ENCODE measurements at regions not wholly inside any gene's neighbourhood (a gene's known extent, or its start where the extent isn't known, plus 50 kb on each side); places are given as distances from the start of the nearest gene placed in this dataset.

DNA sequence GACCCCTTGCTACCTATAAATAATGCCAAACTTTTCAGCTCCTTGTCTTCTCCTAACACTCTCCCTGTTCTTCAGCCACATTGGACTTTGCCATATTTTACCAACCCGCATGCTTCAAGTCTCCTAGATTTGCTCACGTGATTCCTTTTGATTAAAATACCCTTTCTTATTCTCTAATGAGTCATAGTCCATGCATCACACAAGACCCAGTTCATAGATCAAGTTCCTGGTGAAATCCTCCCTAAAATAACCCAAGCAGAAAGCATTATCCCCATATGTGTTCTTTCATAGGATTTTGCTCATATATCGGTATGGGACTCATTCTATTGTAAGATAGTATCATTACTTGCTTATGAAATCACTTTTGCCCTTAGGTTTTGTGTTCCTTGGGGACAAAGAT lies 108.9 kb upstream of the STXBP5 start:
- Histone ChIP-seq H3K79me2 (ENCODE audit: control insufficient read depth, insufficient read depth, low read length) (no peaks in the 10 kb centered on the region), H3K4me3 (replicated peaks in 1 of 4; ENCODE audit: control extremely low read depth in 1 of 4, insufficient read depth in 1 of 4, low read depth in 3 of 4, low read length in 4 of 4) (no peak overlapping the region), H2AFZ (ENCODE audit: low read length) (no peak overlapping the region), H3K36me3 (ENCODE audit: control insufficient read depth, insufficient read depth, low read length) (no peaks in the 10 kb centered on the region), H3K4me1 (ENCODE audit: control insufficient read depth, extremely low read depth, insufficient read depth, low read length) (peaks cover 1% of the 10 kb centered on the region), H3K27me3 (ENCODE audit: control insufficient read depth, insufficient read depth, low read length) (no peaks in the 10 kb centered on the region), H3K4me2 (ENCODE audit: extremely low read depth, insufficient read depth, low read length) (no peak overlapping the region), H4K20me1 (ENCODE audit: control insufficient read depth, extremely low read depth, insufficient read depth, low read length) (no peaks in the 10 kb centered on the region), H3K9ac (ENCODE audit: insufficient read depth, low read length) (no peak overlapping the region), H3K9me3 (ENCODE audit: control insufficient read depth, insufficient read depth, low read depth, low read length) (no peaks in the 10 kb centered on the region), H3K27ac (ENCODE audit: insufficient read depth, low read length) (no peak overlapping the region)
- DNase-seq (ENCODE audit: low read depth in 2 of 2): peak in 1 of 2 donors; percentile 22
- TF ChIP-seq EZH2 (IDR thresholded peaks at IDR 0.05; ENCODE audit: low read length, missing control alignments) (no peak), CTCF (conservative IDR thresholded peaks at IDR 0.05 in 1 of 2, IDR thresholded peaks at IDR 0.05 in 1 of 2; ENCODE audit: low read depth in 1 of 2, low read length in 2 of 2) (no peak)

- H3K9me3 ChIP-seq (ENCODE audit: control insufficient read depth, insufficient read depth, low read depth, low read length): no peaks in the 10 kb centered on the region
- H3K4me2 ChIP-seq (ENCODE audit: extremely low read depth, insufficient read depth, low read length): no peak overlapping the region
- no peaks in the 10 kb centered on the region for H4K20me1 ChIP-seq (ENCODE audit: control insufficient read depth, extremely low read depth, insufficient read depth, low read length)
- no peak overlapping the region for H3K4me3 ChIP-seq (replicated peaks in 1 of 4; ENCODE audit: control extremely low read depth in 1 of 4, insufficient read depth in 1 of 4, low read depth in 3 of 4, low read length in 4 of 4)
- H3K9ac ChIP-seq (ENCODE audit: insufficient read depth, low read length): no peak overlapping the region
- H3K4me1 ChIP-seq (ENCODE audit: control insufficient read depth, extremely low read depth, insufficient read depth, low read length): peaks cover 2% of the 10 kb centered on the region
- peak overlapping the region; percentile 22 for H2AFZ ChIP-seq (ENCODE audit: low read length)
- H3K36me3 ChIP-seq (ENCODE audit: control insufficient read depth, insufficient read depth, low read length): no peaks in the 10 kb centered on the region
- no peak for TF ChIP-seq CTCF (conservative IDR thresholded peaks at IDR 0.05 in 1 of 2, IDR thresholded peaks at IDR 0.05 in 1 of 2; ENCODE audit: low read depth in 1 of 2, low read length in 2 of 2)
- TF ChIP-seq EZH2 (IDR thresholded peaks at IDR 0.05; ENCODE audit: low read length, missing control alignments): no peak
- no peaks in the 10 kb centered on the region for H3K27me3 ChIP-seq (ENCODE audit: control insufficient read depth, insufficient read depth, low read length)
- no peak overlapping the region for H3K27ac ChIP-seq (ENCODE audit: insufficient read depth, low read length)
- peak; percentile 82 to 92 for DNase-seq (ENCODE audit: low read depth in 2 of 2)
- no peaks in the 10 kb centered on the region for H3K79me2 ChIP-seq (ENCODE audit: control insufficient read depth, insufficient read depth, low read length)
These were observed 104.2 kb upstream of the STXBP5 start for GRCh38 chr6:147099974-147100373.

DNA sequence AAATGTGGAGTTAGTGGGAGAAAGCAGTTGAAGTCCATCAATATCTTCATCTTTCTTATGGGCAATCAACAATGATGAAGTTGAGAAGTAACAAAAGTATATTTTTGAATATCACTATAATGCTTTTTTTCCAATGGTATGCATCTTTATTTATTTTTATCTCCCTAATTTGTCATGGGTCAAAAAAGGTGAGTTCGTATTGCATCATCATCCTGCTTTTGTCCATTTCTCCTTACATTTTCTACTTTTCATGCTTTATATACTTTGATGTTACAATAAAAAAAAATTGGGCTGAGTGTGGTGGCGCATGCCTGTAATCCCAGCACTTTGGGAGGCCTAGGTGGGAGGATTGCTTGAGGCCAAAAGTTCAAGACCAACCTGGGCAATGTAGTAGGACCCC lies 101.2 kb upstream of the STXBP5 start:
- Histone ChIP-seq H3K9ac (ENCODE audit: insufficient read depth, low read length) (no peak overlapping the region), H3K79me2 (ENCODE audit: control insufficient read depth, insufficient read depth, low read length) (no peaks in the 10 kb centered on the region), H3K27ac (ENCODE audit: insufficient read depth, low read length) (no peak overlapping the region), H2AFZ (ENCODE audit: low read length) (no peak overlapping the region), H3K4me1 (ENCODE audit: control insufficient read depth, extremely low read depth, insufficient read depth, low read length) (peaks cover 2% of the 10 kb centered on the region), H3K4me2 (ENCODE audit: extremely low read depth, insufficient read depth, low read length) (no peak overlapping the region), H4K20me1 (ENCODE audit: control insufficient read depth, extremely low read depth, insufficient read depth, low read length) (no peaks in the 10 kb centered on the region), H3K9me3 (ENCODE audit: control insufficient read depth, insufficient read depth, low read depth, low read length) (no peaks in the 10 kb centered on the region), H3K27me3 (ENCODE audit: control insufficient read depth, insufficient read depth, low read length) (no peaks in the 10 kb centered on the region), H3K36me3 (ENCODE audit: control insufficient read depth, insufficient read depth, low read length) (no peaks in the 10 kb centered on the region), H3K4me3 (replicated peaks in 1 of 4; ENCODE audit: control extremely low read depth in 1 of 4, insufficient read depth in 1 of 4, low read depth in 3 of 4, low read length in 4 of 4) (no peak overlapping the region)
- no peak for TF ChIP-seq EZH2 (IDR thresholded peaks at IDR 0.05; ENCODE audit: low read length, missing control alignments)
- TF ChIP-seq CTCF (conservative IDR thresholded peaks at IDR 0.05 in 1 of 2, IDR thresholded peaks at IDR 0.05 in 1 of 2; ENCODE audit: low read depth in 1 of 2, low read length in 2 of 2): no peak
- no peak for DNase-seq (ENCODE audit: low read depth in 2 of 2)
